CD4-positive, alpha-beta T cell treated with Interleukin-4 for 4 hours (primary cell): ENCODE measurements at regions not wholly inside any gene's neighbourhood (a gene's known extent, or its start where the extent isn't known, plus 50 kb on each side); places are given as distances from the start of the nearest gene placed in this dataset.

Source experiments
- DNase-seq: peaks from one replicate; pipeline ENCODE4 v3.0.0-alpha.2; 2020

GRCh38 chr20:22214296-22214695 lies 370.1 kb downstream of the FOXA2 start:
- DNase-seq: no peak

GRCh38 chr20:22213271-22213670 lies 371.1 kb downstream of the FOXA2 start:
- DNase-seq: no peak

- no peak for DNase-seq
Observed at GRCh38 chr20:22207280-22207679, 377.1 kb downstream of the FOXA2 start.

GRCh38 chr20:22204801-22205200 lies 379.6 kb downstream of the FOXA2 start:
- DNase-seq: no peak

GRCh38 chr20:22182148-22182547 lies 402.2 kb downstream of the FOXA2 start:
- no peak for DNase-seq

- no peak for DNase-seq
Observed at GRCh38 chr20:22180244-22180643, 404.1 kb downstream of the FOXA2 start.

GRCh38 chr20:22160101-22160652 lies 424.2 kb downstream of the FOXA2 start:
- no peak for DNase-seq

GRCh38 chr20:22159276-22159675 lies 425.1 kb downstream of the FOXA2 start:
- DNase-seq: no peak

- no peak for DNase-seq
Observed at GRCh38 chr20:22127587-22127986, 422.1 kb downstream of the PAX1 start.

- DNase-seq: no peak
Observed at GRCh38 chr20:22106308-22106938, 401.0 kb downstream of the PAX1 start.

- DNase-seq: no peak
Observed at GRCh38 chr20:22101606-22102005, 396.1 kb downstream of the PAX1 start.

- no peak for DNase-seq
Observed at GRCh38 chr20:22100686-22101085, 395.2 kb downstream of the PAX1 start.

GRCh38 chr20:22099348-22099747 lies 393.9 kb downstream of the PAX1 start:
- DNase-seq: no peak

GRCh38 chr20:22098511-22098910 lies 393.0 kb downstream of the PAX1 start:
- DNase-seq: no peak

- no peak for DNase-seq
Observed at GRCh38 chr20:22093122-22093521, 387.7 kb downstream of the PAX1 start.

GRCh38 chr20:22088882-22089281 lies 383.4 kb downstream of the PAX1 start:
- DNase-seq: no peak

- DNase-seq: no peak
Observed at GRCh38 chr20:22080985-22081384, 375.5 kb downstream of the PAX1 start.

GRCh38 chr20:22074635-22075034 lies 369.2 kb downstream of the PAX1 start:
- DNase-seq: no peak

- no peak for DNase-seq
Observed at GRCh38 chr20:22071841-22072240, 366.4 kb downstream of the PAX1 start.

GRCh38 chr20:22070610-22071058 lies 365.2 kb downstream of the PAX1 start:
- DNase-seq: no peak

GRCh38 chr20:22063753-22064152 lies 358.3 kb downstream of the PAX1 start:
- DNase-seq: no peak

GRCh38 chr20:22062874-22063273 lies 357.4 kb downstream of the PAX1 start:
- DNase-seq: no peak

- DNase-seq: no peak
Observed at GRCh38 chr20:22060610-22061009, 355.1 kb downstream of the PAX1 start.

GRCh38 chr20:22058746-22059145 lies 353.3 kb downstream of the PAX1 start:
- DNase-seq: no peak

GRCh38 chr20:22055981-22056380 lies 350.5 kb downstream of the PAX1 start:
- no peak for DNase-seq
